IMR-90 (cell line): ENCODE measurements at regions not wholly inside any gene's neighbourhood (a gene's known extent, or its start where the extent isn't known, plus 50 kb on each side); places are given as distances from the start of the nearest gene placed in this dataset.

Source experiments
- ATAC-seq: fragments of 200-7000 bp; cut with Tn5 transposase; 2 replicates; pipeline ENCODE4 v1.9.1; 2020; ENCODE audit warnings: low read depth, mild to moderate bottlenecking, moderate library complexity
- BruUV-seq: library from RNA; stranded (reverse); fragments of 400-500 nt; replicated peaks from 2 replicates; lab custom pipeline; 2021; lab: Mats Ljungman, UMichigan
- CTCF ChIA-PET: fragments of 300-600 bp; formaldehyde crosslinking; extraction: SDS; loops from one replicate; lab custom pipeline; 2021; ENCODE audit warnings: antibody characterized with exemption; lab: Yijun Ruan, JAX
- POLR2A ChIA-PET: fragments of 300-600 bp; sonication (Branson Sonifier 250); formaldehyde crosslinking; loops from one replicate; lab custom pipeline; 2022; ENCODE audit warnings: antibody characterized with exemption; ENCODE audit not compliant: unreplicated experiment; lab: Charles Lee
- DNase-seq: peaks from one replicate; pipeline ENCODE4 v3.0.0; 2013
- H2AFZ ChIP-seq: replicated peaks from 2 replicates; pipeline ENCODE3; 2013; ENCODE audit warnings: low read length, mild to moderate bottlenecking; ENCODE audit not compliant: poor library complexity
- H2AK5ac ChIP-seq: 2 replicates; pipeline ENCODE4 v1.6.1; 2013; ENCODE audit warnings: low read depth, low read length, inconsistent platforms
- H2AK9ac ChIP-seq: replicated peaks from 2 replicates; pipeline ENCODE3; 2013; ENCODE audit warnings: mild to moderate bottlenecking, low read depth, low read length, moderate library complexity; ENCODE audit not compliant: poor library complexity
- H2BK120ac ChIP-seq: 2 replicates; pipeline ENCODE4 v1.6.1; 2013; ENCODE audit warnings: low read depth, low read length, inconsistent platforms
- H2BK15ac ChIP-seq: 3 replicates; pipeline ENCODE4 v1.6.1; 2013; ENCODE audit warnings: low read depth, low read length, inconsistent platforms
- H2BK20ac ChIP-seq: 2 replicates; pipeline ENCODE4 v1.6.1; 2013; ENCODE audit warnings: low read depth, mild to moderate bottlenecking, inconsistent platforms, low read length, moderate library complexity
- H2BK5ac ChIP-seq: 2 replicates; pipeline ENCODE4 v1.6.1; 2013; ENCODE audit warnings: mild to moderate bottlenecking, low read depth, low read length, inconsistent platforms; ENCODE audit not compliant: poor library complexity, severe bottlenecking
- H3K14ac ChIP-seq: replicated peaks from 2 replicates; pipeline ENCODE4 v1.6.1; 2013; ENCODE audit warnings: low read depth, low read length, inconsistent platforms
- H3K18ac ChIP-seq: 2 replicates; pipeline ENCODE4 v1.6.1; 2013; ENCODE audit warnings: low read depth, low read length, control low read depth
- H3K23ac ChIP-seq: 2 replicates; pipeline ENCODE4 v1.6.1; 2013; ENCODE audit warnings: low read depth, low read length, inconsistent platforms
- H3K27ac ChIP-seq: 2 replicates; pipeline ENCODE4 v1.5.1; 2013; ENCODE audit warnings: mild to moderate bottlenecking, control low read depth, low read length; ENCODE audit not compliant: insufficient read depth
- H3K27me3 ChIP-seq: 2 replicates; pipeline ENCODE4 v1.6.1; 2013; ENCODE audit warnings: low read length; ENCODE audit not compliant: control insufficient read depth, insufficient read depth
- H3K36me3 ChIP-seq: 2 replicates; pipeline ENCODE4 v1.6.1; 2013; ENCODE audit warnings: low read length, mixed read lengths; ENCODE audit not compliant: control insufficient read depth, insufficient read depth
- H3K4ac ChIP-seq: 2 replicates; pipeline ENCODE4 v1.6.1; 2013; ENCODE audit warnings: low read depth, low read length, inconsistent platforms
- H3K4me1 ChIP-seq: 2 replicates; pipeline ENCODE4 v1.6.1; 2013; ENCODE audit warnings: low read length, mixed read lengths; ENCODE audit not compliant: control insufficient read depth, insufficient read depth
- H3K4me2 ChIP-seq: 2 replicates; pipeline ENCODE4 v1.6.1; 2013; ENCODE audit warnings: low read depth, mild to moderate bottlenecking, control low read depth, low read length, moderate library complexity
- H3K4me3 ChIP-seq: 2 replicates; pipeline ENCODE4 v1.5.1; 2013; ENCODE audit warnings: low read depth, mild to moderate bottlenecking, control low read depth, low read length, moderate library complexity; ENCODE audit not compliant: insufficient read depth
- H3K56ac ChIP-seq: 2 replicates; pipeline ENCODE4 v1.6.1; 2013; ENCODE audit warnings: low read length, inconsistent platforms; ENCODE audit not compliant: insufficient read depth; ENCODE audit errors: extremely low read depth
- H3K79me1 ChIP-seq, 2 experiments: 2 replicates each; pipeline ENCODE4 v1.6.1; 2013; ENCODE audit warnings: low read length in 2 of 2, inconsistent platforms in 1 of 2, low read depth in 1 of 2
- H3K9ac ChIP-seq: 2 replicates; pipeline ENCODE4 v1.6.1; 2013; ENCODE audit warnings: low read depth, low read length, control low read depth
- H3K9me1 ChIP-seq: 2 replicates; pipeline ENCODE4 v1.6.1; 2013; ENCODE audit warnings: low read length, inconsistent platforms; ENCODE audit not compliant: insufficient read depth
- H3K9me3 ChIP-seq: 2 replicates; pipeline ENCODE4 v1.6.1; 2013; ENCODE audit warnings: low read length; ENCODE audit not compliant: control insufficient read depth, insufficient read depth
- H4K20me1 ChIP-seq: 2 replicates; pipeline ENCODE4 v1.6.1; 2013; ENCODE audit warnings: low read length, inconsistent platforms; ENCODE audit not compliant: insufficient read depth
- H4K5ac ChIP-seq: 2 replicates; pipeline ENCODE4 v1.6.1; 2013; ENCODE audit warnings: mild to moderate bottlenecking, low read depth, low read length, control low read depth
- H4K8ac ChIP-seq, 2 experiments: 2 replicates each; pipeline ENCODE4 v1.6.1; 2013; ENCODE audit warnings: low read depth in 2 of 2, low read length in 2 of 2, control low read depth in 1 of 2, inconsistent platforms in 1 of 2
- H4K91ac ChIP-seq: 2 replicates; pipeline ENCODE4 v1.6.1; 2013; ENCODE audit warnings: low read depth, low read length, inconsistent platforms; ENCODE audit not compliant: insufficient read depth
- FOS ChIP-seq: fragments of 150-350 bp; IDR thresholded peaks from 2 replicates; pipeline ENCODE4 v1.6.1; 2016; ENCODE audit warnings: low read depth, low read length
- NFE2L2 ChIP-seq: fragments of 150-350 bp; IDR thresholded peaks from 2 replicates; pipeline ENCODE4 v1.6.1; 2016; ENCODE audit warnings: low read depth, mild to moderate bottlenecking, low read length
- RCOR1 ChIP-seq: IDR thresholded peaks from 2 replicates; pipeline ENCODE4 v1.6.1; 2012; ENCODE audit warnings: mild to moderate bottlenecking, low read length, improper control_type of control experiment; ENCODE audit not compliant: insufficient replicate concordance
- dilution Hi-C: fragments of 300-500 bp; cut with HindIII; formaldehyde crosslinking; loops from one replicate; pipeline ENCODE4 v1.14.3; 2018; ENCODE audit warnings: low sequenced_read_pairs; ENCODE audit not compliant: unreplicated experiment
- in situ Hi-C: fragments of 300-500 bp; cut with MboI; formaldehyde crosslinking; loops from 3 replicates; pipeline ENCODE4 v1.14.3; 2019; ENCODE audit warnings: low sequenced_read_pairs, inconsistent platforms, mixed read lengths
- intact Hi-C: fragments of 100-400 bp; cut with micrococcal nuclease; formaldehyde crosslinking; loops from 2 replicates; pipeline ENCODE4 v1.10.0; 2022
- TF ChIP-seq, protein P1 (sequence below): conservative IDR thresholded peaks from 2 replicates; pipeline ENCODE4 v1.5.1; 2012; ENCODE audit warnings: mild to moderate bottlenecking, low read depth, low read length, improper control_type of control experiment

GRCh38 chr2:144082327-144082726 lies 437.6 kb downstream of the ZEB2 start:
- CTCF ChIA-PET, result no interaction called here
- H3K27ac ChIP-seq, result peak overlapping the region; percentile 49; the same call in 1 of the 2 replicates
- no peaks in the 10 kb centered on the region for H3K9me3 ChIP-seq
- H2BK15ac ChIP-seq, result peak overlapping the region; percentile 96; the same call in 2 of the 3 replicates
- peak overlapping the region; percentile 95 to 99; a peak in 3 of 4 replicates for H4K8ac ChIP-seq
- H2BK5ac ChIP-seq, result peak overlapping the region; percentile 100
- H4K5ac ChIP-seq, result peak overlapping the region; percentile 76; the same call in 1 of the 2 replicates
- peak overlapping the region; percentile 35; the same call in 1 of the 2 replicates for H3K56ac ChIP-seq
- peaks cover 20% of the 10 kb centered on the region; the same call in 1 of the 2 replicates for H3K4me1 ChIP-seq
- H2AK9ac ChIP-seq, result peak overlapping the region; percentile 0
- H3K4me3 ChIP-seq, result no peak overlapping the region
- DNase-seq, result no peak
- intact Hi-C loops (loop anchor here (5.0 kb wide), 2 partner anchors 250 to 430 kb away; a partner anchor contains a TSS), in situ Hi-C loops (no loop called here), dilution Hi-C loops (no loop called here)
- no peak overlapping the region for H2AFZ ChIP-seq
- ATAC-seq, result no peak
- no peak overlapping the region for H3K4me2 ChIP-seq
- H3K4ac ChIP-seq, result peak overlapping the region; percentile 97
- TF ChIP-seq, protein P1, sequence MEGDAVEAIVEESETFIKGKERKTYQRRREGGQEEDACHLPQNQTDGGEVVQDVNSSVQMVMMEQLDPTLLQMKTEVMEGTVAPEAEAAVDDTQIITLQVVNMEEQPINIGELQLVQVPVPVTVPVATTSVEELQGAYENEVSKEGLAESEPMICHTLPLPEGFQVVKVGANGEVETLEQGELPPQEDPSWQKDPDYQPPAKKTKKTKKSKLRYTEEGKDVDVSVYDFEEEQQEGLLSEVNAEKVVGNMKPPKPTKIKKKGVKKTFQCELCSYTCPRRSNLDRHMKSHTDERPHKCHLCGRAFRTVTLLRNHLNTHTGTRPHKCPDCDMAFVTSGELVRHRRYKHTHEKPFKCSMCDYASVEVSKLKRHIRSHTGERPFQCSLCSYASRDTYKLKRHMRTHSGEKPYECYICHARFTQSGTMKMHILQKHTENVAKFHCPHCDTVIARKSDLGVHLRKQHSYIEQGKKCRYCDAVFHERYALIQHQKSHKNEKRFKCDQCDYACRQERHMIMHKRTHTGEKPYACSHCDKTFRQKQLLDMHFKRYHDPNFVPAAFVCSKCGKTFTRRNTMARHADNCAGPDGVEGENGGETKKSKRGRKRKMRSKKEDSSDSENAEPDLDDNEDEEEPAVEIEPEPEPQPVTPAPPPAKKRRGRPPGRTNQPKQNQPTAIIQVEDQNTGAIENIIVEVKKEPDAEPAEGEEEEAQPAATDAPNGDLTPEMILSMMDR, result no peak
- TF ChIP-seq FOS (no peak), NFE2L2 (no peak), RCOR1 (no peak)
- H3K27me3 ChIP-seq, result no peaks in the 10 kb centered on the region
- no peaks in the 10 kb centered on the region for H4K20me1 ChIP-seq
- peak overlapping the region; percentile 98 for H2BK20ac ChIP-seq
- peak overlapping the region; percentile 91 for H2AK5ac ChIP-seq
- no peaks in the 10 kb centered on the region for H3K36me3 ChIP-seq
- peak overlapping the region; percentile 92 for H3K23ac ChIP-seq
- H3K79me1 ChIP-seq, result peaks cover 4 to 5% of the 10 kb centered on the region in 2 experiments; a peak in 2 of 4 replicates
- peak overlapping the region; percentile 96 for H4K91ac ChIP-seq
- no TSS peak for BruUV-seq
- peak overlapping the region; percentile 95 for H3K14ac ChIP-seq
- peaks cover 6% of the 10 kb centered on the region for H3K9me1 ChIP-seq
- H3K9ac ChIP-seq, result no peak overlapping the region
- POLR2A ChIA-PET, result no interaction called here
- H3K18ac ChIP-seq, result peak overlapping the region; percentile 87; the same call in 1 of the 2 replicates
- peak overlapping the region; percentile 98 for H2BK120ac ChIP-seq
